Stimulated activated CD8-positive, alpha-beta memory T cell treated with anti-CD3 and anti-CD28 coated beads, Interleukin-2, amount 100 ng/mL, for 48 hours (primary cell): ENCODE measurements at regions not wholly inside any gene's neighbourhood (a gene's known extent, or its start where the extent isn't known, plus 50 kb on each side); places are given as distances from the start of the nearest gene placed in this dataset.

ENCODE experiments used
- DNase-seq, 2 donors: peaks; one replicate each; pipeline ENCODE4 v3.0.0-alpha.2; 2020; ENCODE audit warnings: low read depth in 2 of 2

DNA sequence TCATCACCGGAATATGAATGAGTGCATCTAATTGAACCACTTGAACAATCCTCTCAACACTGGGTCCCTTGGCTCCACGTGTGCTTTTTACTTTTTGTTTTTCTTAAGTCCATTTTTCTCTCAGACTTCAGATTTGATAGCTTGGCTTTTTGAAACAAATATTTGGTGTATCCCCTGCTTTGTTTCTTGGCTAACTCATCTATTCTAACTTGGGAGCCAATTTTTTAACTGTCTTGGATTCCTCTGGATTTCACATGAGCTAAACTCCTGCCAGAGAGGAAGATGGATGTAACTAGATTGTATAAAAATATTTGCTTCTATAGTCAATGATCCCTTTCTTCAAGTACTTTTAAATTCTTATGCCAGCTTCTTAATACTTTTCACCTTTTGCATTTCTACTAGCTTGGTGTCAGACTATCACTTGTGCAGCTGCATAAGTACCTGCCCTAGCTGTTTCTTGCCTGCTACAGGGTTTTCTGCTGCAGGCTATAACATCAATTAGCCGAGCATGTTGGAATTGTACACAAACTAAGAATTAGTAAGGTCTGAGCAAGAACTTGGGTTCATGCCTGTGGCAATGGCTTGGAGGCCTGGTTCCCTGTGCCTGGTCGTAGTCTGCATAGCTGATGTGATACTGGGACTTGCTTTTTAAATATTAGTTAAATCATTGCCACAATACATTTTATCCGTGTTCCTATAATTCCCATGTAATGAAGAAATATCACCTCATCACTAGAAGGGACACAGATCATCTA, 281.5 kb downstream of the EN1 start:
- no peak for DNase-seq

DNA sequence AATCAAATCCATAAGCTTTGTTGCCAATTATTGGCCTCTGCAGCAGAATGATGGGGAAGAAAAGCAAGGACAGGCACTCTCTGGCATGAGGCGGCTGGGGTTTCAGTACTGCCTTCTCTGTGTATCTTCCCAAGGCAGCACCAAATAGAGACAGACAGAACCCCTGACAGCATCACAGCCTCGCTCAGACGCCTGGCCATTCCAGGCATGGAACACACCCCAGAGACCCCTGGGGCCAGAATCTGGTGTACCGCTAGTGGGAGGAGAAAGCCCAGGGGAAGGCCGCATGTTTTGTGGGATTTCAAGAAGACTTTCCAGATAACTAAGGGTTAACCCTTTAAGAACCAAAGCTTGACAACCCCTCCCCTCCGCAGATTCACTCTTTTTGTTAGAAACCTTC, 282.1 kb downstream of the EN1 start:
- DNase-seq = no peak

DNA sequence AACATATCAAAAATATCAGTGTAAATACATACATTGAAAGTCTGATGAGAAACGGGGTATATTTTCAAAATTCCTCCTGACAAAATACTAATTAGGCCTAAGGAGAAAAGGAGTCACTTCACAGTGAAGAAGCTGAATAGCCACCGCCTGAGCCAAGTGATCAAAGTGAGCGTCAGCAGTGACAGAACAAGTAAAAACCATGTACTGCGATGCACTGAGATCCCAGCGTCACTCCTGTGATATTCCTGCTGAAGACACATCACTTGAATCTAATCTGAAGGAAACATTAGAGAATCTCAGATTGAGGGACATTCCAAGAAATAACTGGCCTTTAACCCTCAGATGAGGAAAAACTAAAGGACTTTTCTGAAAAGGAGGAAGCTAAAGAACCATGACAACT, 285.3 kb downstream of the EN1 start:
- no peak for DNase-seq

DNA sequence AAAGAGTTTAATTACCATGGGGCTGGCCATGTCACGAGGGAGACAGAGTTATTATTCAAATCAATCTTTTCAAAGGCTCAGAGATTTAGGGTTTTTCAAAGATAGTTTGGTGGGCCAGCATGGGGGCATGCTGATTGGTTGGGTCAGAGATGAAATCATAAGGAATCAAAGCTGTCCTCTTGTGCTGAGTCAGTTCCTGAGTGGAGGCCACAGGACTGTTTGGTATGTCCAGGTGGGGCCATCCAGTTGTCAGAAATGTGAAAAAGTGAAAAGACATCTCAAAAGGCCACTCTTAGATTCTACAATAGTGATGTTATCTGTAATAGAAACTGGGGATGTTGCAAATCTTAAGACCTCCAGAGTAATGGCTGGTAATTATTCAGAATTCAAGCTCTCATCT, 288.6 kb downstream of the EN1 start:
- DNase-seq = no peak

DNA sequence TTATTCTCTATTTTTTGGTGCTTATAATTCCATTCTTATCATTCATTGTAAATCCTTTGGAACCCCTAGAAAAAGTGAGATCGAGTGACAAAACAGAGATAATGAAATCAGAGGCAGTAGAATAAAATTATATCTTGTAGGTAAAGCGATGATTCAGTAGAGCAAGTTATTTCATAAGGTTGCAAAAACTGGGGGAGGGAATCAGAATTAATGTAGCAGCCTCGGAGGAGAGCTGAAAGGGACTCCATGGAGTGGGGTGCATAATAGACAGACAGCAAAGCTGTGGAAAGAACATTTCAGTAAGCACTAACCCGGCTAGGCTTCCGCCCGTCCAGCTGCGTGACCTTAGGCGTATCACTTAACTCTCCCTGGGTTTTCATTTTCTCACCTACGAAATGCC, 289.7 kb downstream of the EN1 start:
- no peak for DNase-seq

DNA sequence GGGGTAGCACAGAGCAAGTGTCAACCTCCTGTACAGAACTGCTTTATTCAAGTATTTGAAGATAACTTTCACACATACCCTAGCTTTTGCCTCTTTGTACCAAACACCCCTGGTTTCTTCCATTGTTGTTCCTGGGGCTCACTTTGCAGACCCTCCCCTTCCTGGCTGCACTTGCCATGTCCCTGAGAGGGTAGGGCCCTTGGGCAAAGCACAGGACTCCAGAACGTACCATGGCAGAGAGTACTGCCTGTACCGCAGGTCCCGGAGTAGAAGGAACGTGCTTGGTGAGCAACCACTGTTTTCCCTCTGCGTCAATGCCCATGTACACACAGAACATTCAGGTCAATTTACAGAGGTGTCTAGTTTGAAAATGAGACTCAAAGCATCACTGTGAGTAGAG, 290.4 kb downstream of the EN1 start:
- no peak for DNase-seq

DNA sequence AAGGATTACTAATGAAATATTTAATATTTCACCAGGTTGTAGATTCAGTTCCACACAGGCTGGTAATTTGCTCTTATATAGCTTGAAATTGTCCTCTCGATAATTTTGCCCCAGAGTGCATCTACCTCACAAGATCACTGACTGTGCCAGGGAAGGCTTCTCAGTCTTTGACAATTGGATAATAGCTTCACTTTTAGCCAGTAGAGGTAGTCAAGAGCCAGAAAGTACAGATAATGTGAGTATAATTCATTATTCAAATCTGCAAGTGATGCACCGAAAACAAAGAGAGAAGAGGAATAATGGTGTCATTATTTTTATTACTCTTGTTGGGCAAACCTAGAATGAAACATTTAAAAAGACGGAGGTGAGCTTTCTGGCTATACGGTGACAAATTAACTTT, 292.8 kb downstream of the EN1 start:
- no peak for DNase-seq

DNA sequence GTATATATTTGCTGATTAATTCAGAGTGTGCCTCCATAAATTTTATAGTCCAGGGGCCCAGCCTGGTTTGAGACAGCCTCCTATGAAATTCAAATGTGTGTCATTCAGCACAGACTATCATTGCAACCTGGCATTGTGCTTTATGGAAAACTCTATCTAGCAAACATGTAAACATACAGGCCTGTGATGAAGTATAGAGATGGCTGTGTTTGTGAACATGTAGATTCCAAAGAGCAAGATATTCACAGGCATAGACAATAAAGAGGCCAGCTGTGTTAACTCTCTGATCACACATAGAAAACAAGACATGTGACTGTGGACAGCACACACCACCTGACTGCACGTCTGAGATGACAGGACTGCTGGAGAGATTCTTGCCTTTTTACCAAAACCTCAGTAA, 297.9 kb downstream of the EN1 start:
- DNase-seq = no peak

DNA sequence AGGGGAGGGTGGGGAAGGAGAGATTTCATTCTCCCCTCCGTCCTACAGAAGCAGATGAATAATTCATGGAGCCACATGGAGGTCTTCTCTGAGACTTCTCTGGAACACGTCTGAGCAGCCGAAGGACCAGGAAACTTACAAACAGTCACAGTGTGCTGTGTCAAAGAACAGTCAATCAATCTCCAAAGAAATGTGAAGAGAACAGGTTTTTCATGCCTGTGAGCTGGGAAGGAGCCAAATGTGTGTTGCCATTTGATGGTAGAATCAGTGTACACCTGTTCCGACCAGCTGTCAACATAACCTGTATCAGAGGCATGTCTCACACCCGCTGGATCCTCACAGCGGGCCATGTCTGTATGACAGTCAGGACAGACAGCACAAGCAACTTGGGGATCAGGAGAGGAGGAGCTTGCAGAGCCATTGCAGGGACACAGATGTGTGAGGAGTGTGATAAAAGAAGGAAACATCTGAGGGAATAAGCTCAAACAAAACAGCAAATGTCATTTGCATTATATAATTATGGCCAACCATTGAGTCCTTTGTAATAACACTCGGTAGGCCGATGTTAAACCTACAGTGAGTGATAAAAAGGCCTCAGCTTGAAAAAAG, 298.5 kb downstream of the EN1 start:
- DNase-seq = no peak

DNA sequence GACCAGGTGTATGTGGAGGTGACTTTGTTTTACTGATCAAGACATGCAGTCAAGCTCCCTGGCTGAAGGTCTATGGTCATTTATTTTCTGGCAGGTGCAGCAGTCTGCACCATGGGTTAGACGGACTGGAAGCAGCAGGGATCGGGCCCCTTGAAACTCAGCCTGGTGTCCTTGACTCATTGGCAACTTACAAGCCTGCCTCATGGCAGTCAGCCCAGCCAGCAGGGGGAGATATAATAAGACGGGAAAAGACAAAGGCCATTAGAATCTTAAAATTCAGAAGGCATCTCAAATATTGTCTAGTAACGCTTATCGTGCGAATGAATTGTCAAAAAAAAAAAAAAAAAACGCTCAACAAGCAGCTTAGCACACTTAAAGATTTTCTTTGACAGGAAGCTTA, 308.2 kb downstream of the EN1 start:
- peak in 1 of 2 donors; percentile 3 for DNase-seq

DNA sequence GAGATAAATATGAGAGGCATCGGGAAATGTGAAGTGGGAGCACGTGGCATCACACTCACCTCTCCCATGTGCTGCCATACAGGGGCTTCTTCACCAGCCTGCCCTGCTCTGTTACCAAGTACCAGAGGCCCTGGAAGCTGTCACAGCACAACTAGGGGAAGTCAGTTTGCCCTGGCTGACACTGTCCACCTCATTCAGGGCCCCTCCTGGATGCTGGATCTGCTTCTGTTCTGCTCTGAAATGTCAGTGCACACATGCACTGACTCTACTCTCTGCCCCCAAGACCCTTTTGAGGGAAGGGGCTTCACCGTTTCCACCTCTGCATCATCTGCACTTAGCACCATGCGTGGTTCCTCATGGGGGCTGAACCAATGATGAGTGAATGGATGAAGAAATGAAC, 311.1 kb downstream of the EN1 start:
- DNase-seq = no peak

DNA sequence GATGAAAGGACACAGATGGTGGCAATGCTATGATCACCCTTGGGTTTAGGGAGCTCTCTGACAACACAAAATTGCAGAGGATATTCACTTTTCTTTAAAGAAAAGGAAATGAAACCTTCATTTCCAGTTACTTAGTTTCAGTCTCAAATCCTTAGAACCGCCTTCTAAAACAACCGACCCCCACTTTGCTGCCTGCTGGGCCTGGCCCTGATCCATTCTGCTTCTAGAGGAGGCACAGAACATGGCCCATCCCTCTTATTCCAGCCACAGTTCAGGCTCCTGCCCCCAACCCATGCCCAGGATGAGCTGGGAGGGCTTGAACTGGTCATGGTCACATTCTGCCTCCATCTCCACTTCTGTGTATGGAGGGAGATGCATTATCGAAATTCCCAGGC, 311.6 kb downstream of the EN1 start:
- DNase-seq = no peak

DNA sequence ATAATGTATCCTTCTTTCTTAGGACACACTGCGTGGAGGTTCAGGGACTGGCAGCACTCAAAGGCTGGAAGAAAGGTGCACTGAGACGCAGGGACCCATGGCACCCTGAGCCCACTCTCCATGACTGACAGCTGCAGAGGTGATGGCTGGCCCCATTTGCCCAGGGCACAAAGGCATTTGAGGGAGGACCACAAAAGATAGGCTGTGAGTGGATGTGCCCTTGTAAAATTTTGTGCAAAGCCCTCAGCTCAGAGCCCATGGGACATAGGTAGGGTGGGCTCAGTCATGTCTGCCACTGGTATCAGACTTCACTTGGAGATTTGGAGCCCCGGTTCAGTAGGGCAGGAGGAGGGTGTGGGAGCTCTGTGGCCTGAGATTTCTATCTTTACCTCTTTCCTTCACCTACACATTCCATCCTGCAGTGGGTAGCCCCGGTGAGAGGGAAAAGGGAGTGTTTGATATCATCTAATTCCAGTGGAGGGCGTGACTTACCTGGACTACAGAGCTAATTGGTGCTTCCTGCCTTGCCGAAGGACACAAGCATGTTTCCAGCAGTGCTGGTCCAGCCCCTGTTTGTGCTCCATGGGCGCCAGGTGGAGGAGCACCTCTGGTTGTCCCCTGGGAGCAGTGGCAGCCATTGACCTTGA, 312.2 kb downstream of the EN1 start:
- DNase-seq = no peak

DNA sequence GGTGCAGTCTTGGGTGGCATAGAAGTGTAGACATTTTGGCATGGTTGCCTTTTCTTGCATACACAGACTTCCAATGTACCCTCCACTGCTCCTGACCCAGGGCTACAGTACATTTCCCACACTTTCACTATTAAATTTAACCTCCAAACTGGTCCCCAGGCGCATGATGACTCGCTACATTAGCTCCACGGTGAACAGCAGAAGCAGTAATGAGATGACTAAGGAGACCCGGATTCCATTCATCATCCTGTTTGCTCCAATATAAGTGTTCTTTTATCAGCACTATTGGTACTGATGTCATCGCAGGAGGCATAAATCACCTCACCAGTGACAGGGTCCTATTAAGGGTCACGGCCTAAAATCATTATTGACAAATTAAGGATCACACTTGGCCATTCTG, 316.5 kb downstream of the EN1 start:
- no peak for DNase-seq

DNA sequence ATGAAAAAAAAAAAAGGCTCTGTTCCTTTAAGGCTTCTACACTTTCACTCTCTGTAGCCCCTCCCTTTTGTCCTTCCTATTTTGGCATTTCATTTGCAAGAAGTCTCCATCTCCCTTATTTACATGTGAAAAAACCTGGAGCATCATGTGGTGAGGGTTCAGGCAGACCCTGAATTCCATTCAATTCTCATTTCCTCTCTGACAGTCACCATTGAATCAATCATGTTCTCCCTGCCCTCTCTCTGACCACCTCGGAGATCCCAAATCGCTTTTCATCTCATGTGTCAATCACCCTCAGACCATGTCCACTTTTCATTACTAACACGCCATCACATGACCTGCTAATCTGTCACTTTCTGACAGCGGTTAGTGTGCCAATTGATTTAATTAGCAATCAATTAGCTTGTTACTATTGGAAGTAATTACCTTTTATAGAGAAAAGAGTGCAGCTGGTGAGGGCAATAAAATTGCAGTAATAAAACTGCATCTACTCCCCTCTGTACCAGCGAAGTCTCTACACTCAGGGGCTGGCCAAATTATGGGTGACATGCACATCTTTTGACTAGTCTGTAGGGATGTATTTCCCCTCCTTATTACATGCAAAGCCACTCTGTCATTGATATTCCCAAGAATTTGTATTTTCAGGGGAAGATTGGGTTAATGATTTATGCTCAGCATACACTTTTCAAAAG, 317.4 kb downstream of the EN1 start:
- DNase-seq = no peak

DNA sequence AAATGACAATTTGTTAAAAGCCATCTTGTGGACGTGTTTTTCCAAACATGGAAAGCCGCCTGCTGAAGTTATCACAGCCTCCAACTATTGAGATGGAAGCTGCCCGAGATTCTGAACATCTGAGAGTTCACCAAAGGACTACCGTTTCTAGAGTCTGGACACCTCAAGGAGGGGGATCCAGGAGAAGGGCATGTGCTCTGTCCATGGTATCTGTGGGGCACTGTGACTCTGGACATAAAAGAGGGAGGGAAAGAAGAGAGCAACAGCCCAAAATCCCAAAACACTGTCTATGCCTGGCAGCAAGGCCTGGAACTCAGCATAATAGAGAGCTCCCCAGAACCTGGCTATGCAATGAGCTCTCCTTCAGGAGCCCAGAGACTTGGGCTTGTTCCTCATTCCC, 319.9 kb downstream of the EN1 start:
- no peak for DNase-seq

DNA sequence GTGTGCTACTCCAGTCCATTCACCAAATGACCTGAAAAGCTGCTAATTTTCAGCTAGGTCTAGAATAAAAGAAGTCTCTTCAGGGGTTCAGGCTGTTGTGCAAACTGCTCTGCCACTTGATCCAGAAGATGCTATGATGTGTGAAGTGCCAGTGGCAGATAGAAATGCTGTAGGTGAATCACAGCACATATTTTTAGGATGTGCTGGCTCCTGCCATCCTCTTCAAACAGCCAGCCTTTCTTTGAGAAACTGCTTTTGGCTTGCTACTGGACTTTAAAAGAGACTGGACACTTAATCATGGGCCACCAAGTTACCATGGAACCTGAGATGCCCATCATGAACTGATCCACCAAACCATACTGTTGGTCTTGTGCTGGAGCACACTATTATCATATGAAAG, 322.1 kb downstream of the EN1 start:
- DNase-seq = no peak

DNA sequence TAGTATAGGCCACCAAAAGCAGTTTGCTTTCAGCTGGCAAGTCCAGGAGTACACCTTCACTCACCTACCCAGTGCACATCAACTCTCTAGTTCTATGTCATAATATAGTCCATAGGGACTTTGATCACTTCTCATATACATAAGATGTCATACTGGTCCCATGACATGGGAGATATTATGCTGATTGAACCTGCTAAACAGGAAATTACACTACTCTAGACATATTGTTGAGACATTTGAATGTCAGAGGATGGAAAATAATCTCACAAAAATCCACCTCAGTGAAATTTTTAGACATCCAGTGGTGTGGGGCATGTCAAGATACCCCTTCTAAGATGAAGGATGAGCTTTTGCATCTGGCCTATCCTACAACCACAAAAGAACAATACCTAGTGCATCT, 322.5 kb downstream of the EN1 start:
- no peak for DNase-seq

DNA sequence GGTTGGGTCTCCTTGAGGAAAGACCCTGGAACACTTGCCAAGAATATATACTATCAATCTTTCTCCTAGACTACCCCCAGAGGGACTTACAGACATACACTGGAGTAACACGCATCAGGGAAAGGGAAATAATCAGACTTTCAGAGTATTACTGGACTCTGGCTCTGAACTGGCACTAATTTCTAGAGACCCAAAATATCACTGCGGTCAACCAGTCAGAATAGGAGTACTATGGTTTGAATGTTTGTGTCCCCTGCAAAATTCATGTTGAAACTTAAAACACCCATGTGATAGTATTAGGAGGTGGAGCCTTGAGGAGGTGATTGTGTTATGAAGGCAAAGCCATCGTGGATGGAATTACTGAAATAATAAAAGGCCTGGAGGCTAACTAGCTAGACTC, 323.7 kb downstream of the EN1 start:
- DNase-seq = no peak

DNA sequence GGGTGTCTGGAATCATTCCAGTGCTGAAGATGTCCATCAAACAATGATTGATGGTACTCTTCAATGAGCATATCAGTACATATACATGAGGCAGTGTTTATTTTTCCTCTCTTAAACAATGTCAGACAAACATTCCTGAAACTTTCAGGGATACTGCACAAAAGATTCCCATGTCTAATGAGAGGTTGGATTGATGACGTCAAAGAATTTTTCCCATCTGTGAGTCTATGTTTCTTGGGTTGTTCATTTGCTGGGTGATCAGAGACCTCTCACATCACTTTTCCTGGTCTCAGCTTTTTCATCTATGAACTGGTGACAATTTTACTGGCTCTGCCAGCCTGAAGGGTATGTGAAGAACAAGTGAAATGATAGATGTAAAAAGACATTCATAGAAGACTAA, 325.5 kb downstream of the EN1 start:
- no peak for DNase-seq

DNA sequence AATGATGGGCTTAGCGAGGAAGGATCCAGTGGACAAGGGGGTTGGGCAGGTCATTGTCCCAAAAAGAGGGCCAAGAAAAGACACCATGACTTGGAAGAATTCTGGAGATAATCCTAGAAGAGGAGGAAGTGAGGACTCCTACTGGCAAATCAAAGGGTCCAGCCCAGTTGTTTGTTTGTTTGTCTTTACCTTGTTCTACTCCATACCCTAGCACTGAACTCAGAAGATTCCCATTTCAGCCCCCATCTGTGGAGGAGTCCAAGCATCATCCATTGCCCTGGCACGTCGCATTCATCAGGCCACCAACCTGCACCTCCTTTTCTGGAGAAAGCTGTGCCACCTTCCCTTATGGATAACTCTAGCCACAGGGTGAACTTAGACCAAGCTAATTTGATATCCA, 326.2 kb downstream of the EN1 start:
- no peak for DNase-seq

DNA sequence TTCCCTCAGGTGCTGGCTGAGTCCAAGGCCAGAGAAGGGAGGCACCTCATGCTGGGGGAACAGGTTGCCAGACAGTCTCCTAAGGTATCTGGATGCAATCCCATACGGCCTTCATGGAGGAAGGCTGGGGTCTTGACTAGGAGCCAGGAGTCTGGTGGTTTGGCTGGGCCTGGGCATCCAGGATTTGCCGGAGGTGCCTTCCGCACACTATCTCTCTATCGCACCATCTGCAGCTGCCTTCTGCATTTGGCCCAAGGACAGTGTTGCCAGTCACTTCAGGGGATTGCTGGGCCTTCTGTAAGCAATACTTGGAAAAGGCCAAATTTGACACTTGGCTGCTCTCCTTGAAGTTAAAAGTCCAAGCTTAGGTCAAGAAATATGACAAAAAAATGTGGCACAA, 327.2 kb downstream of the EN1 start:
- DNase-seq = no peak

DNA sequence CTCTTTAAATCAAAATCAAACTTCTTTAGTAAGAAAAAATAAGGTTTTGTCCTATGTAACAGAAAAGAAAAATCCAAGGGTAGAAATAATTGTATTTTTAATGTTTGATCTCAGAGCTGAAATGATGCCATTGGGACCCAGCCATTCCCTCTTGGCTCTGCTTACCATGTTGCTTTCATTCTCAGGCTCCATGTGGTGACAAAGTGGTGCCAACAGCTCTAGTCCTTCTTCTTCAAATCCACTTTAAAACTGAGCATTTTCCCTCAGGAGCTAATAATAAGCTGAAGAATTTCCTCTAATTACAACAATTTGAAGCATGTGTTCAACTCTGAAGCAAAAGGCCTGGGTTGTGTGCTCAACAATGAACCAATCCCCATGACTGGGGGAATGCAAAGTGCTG, 327.9 kb downstream of the EN1 start:
- DNase-seq = no peak
